Heart left ventricle (tissue), 16 donors: ENCODE measurements at regions not wholly inside any gene's neighbourhood (a gene's known extent, or its start where the extent isn't known, plus 50 kb on each side); places are given as distances from the start of the nearest gene placed in this dataset.

Experiments
- ATAC-seq, 4 donors: fragments of 200-7000 bp; cut with Tn5 transposase; one replicate each; pipeline ENCODE4 v1.9.1; 2020 to 2022; ENCODE audit warnings: moderate library complexity in 4 of 4, mild to moderate bottlenecking in 3 of 4, moderate number of reproducible peaks in 1 of 4
- DNase-seq, 5 donors: peaks; one replicate each; pipeline ENCODE4 v3.0.0-alpha.2; 2020
- H3K27ac ChIP-seq, 12 donors: fragments of 200-600 bp; sonication (generic) in 4 of 12; one replicate each; pipeline versions ENCODE4 v1.5.0 to v1.8.0; 2016 to 2022; ENCODE audit warnings: mild to moderate bottlenecking in 2 of 12
- H3K27me3 ChIP-seq, 9 donors: fragments of 200-600 bp; sonication (generic) in 2 of 9; one replicate each; pipeline versions ENCODE4 v1.5.1 to v1.8.0; 2016 to 2022; ENCODE audit warnings: mild to moderate bottlenecking in 3 of 9
- H3K36me3 ChIP-seq, 9 donors: fragments of 200-600 bp; sonication (generic) in 2 of 9; one replicate each; pipeline versions ENCODE4 v1.5.0 to v1.8.0; 2018 to 2022; ENCODE audit warnings: mild to moderate bottlenecking in 2 of 9
- H3K4me1 ChIP-seq, 12 donors: fragments of 200-600 bp; sonication (generic) in 4 of 12; one replicate each; pipeline versions ENCODE4 v1.5.0 to v1.8.0; 2016 to 2022; ENCODE audit warnings: mild to moderate bottlenecking in 3 of 12
- H3K4me3 ChIP-seq, 12 donors: fragments of 200-600 bp; sonication (generic) in 4 of 12; one replicate each; pipeline versions ENCODE4 v1.5.0 to v1.8.0; 2017 to 2022; ENCODE audit warnings: mild to moderate bottlenecking in 9 of 12, moderate library complexity in 4 of 12
- H3K9me3 ChIP-seq, 12 donors: fragments of 200-600 bp; sonication (generic) in 4 of 12; one replicate each; pipeline versions ENCODE4 v1.5.0 to v1.8.0; 2016 to 2022; ENCODE audit warnings: mild to moderate bottlenecking in 1 of 12
- CTCF ChIP-seq, 12 donors: fragments of 200-600 bp; sonication (generic) in 4 of 12; IDR thresholded peaks; one replicate each; pipeline versions ENCODE4 v1.5.0 to v1.8.0; 2018 to 2022; ENCODE audit warnings: antibody characterized with exemption in 12 of 12, mild to moderate bottlenecking in 5 of 12
- POLR2A ChIP-seq, 2 donors: fragments of 450-650 bp; IDR thresholded peaks; one replicate each; pipeline ENCODE4 v1.6.1; 2017; ENCODE audit warnings: antibody characterized with exemption in 2 of 2, mild to moderate bottlenecking in 2 of 2, moderate library complexity in 2 of 2
- WGBS, 4 donors: extraction: QIAGEN DNeasy Blood & Tissue Kit in 2 of 4; methylation state at CpG; one replicate each; pipeline versions ENCODE4 v1.1.5 to v1.1.7; 2013 to 2018; 5-methylcytosine and 5-hydroxymethylcytosine counted together
- intact Hi-C, 10 donors: fragments of 100-400 bp; cut with DNase I; formaldehyde crosslinking; loops; one replicate each; pipeline versions ENCODE4 v1.11.1 to v1.14.2; 2022
- donor health status: ischemic (EF 13 %, LVEDD 7.1; RV severe dilation, severe dysfunction).
- donor health status: healthy with polysubstance abuse.
- donor health status: DM: no; HTN: yes; CAD: no.
- donor health status: DM: no; HTN: no; CAD: no.
- donor health status: ischemic (EF 25% LVEDD 6.9; RV normal size, moderate dysfunction).
- donor health status: ischemic (EF 25% LVEDD 5.7; RV mildly dilated, moderate dysfunction).
- donor health status: healthy.
- donor health status: DM: yes; HTN: yes; CAD: no.
- donor health status: ischemic (EF 35%, LVEDD 5.7; RV mildly dilated, moderate dysfunction).
- donor health status: nonischemic (EF 11% LVEDD 7.7; RV severe dilation, severe dysfunction).
- donor health status: DM: yes; HTN: yes; CAD: no.
- donor health status: PGD.
- donor health status: ischemic (EF 29% LVEDD 5.4; RV normal size, mild dysfunction).
- donor health status: nonischemic (EF 23%, LVEDD 6.1; RV moderate dilation, normal function).

- DNase-seq (no peak), ATAC-seq (no peak)
- intact Hi-C loops = no loop called here
- no peak for TF ChIP-seq CTCF (IDR thresholded peaks at IDR 0.05)
- no peak for TF ChIP-seq POLR2A (IDR thresholded peaks at IDR 0.05)
- no peak overlapping the region for H3K27ac ChIP-seq
- H3K4me1 ChIP-seq = no peaks in the 10 kb centered on the region
- 77 to 78% methylated on average over 6 of the region's 6 CpGs; no CpG with 5 or more reads in 2 of the 4 donors for WGBS, 4 donors
- no peaks in the 10 kb centered on the region for H3K9me3 ChIP-seq
- H3K36me3 ChIP-seq = no peaks in the 10 kb centered on the region
- H3K27me3 ChIP-seq = no peaks in the 10 kb centered on the region
- no peak overlapping the region for H3K4me3 ChIP-seq
These were observed 328.5 kb upstream of the AMELY start for GRCh38 chrY:7240101-7240500.

GRCh38 chrY:7211971-7212370, 300.4 kb upstream of the AMELY start:
- H3K4me1 ChIP-seq = no peaks in the 10 kb centered on the region
- H3K27me3 ChIP-seq = no peaks in the 10 kb centered on the region
- no peaks in the 10 kb centered on the region for H3K9me3 ChIP-seq
- H3K36me3 ChIP-seq = no peaks in the 10 kb centered on the region
- no peak overlapping the region for H3K4me3 ChIP-seq
- TF ChIP-seq POLR2A (IDR thresholded peaks at IDR 0.05) = no peak
- TF ChIP-seq CTCF (IDR thresholded peaks at IDR 0.05) = no peak
- WGBS, 4 donors = 78 to 79% methylated on average over 5 of the region's 5 CpGs; no CpG with 5 or more reads in 2 of the 4 donors
- no peak overlapping the region for H3K27ac ChIP-seq
- ATAC-seq = no peak
- intact Hi-C loops = no loop called here
- no peak for DNase-seq

GRCh38 chrY:7204456-7204855, 292.9 kb upstream of the AMELY start:
- WGBS, 4 donors = 20 to 22% methylated on average over 4 of the region's 4 CpGs; no CpG with 5 or more reads in 2 of the 4 donors
- Histone ChIP-seq H3K9me3 (no peaks in the 10 kb centered on the region), H3K27ac (no peak overlapping the region), H3K27me3 (no peaks in the 10 kb centered on the region), H3K4me1 (no peaks in the 10 kb centered on the region), H3K36me3 (no peaks in the 10 kb centered on the region), H3K4me3 (no peak overlapping the region)
- intact Hi-C loops = no loop called here
- no peak for TF ChIP-seq CTCF (IDR thresholded peaks at IDR 0.05)
- no peak for TF ChIP-seq POLR2A (IDR thresholded peaks at IDR 0.05)
- ATAC-seq (no peak), DNase-seq (no peak)

GRCh38 chrY:7182591-7182990, 271.0 kb upstream of the AMELY start:
- no peaks in the 10 kb centered on the region for H3K36me3 ChIP-seq
- intact Hi-C loops = no loop called here
- no peak overlapping the region for H3K27ac ChIP-seq
- H3K27me3 ChIP-seq = no peaks in the 10 kb centered on the region
- no peak for TF ChIP-seq POLR2A (IDR thresholded peaks at IDR 0.05)
- no peak for TF ChIP-seq CTCF (IDR thresholded peaks at IDR 0.05)
- no peaks in the 10 kb centered on the region for H3K4me1 ChIP-seq
- ATAC-seq (no peak), DNase-seq (no peak)
- H3K9me3 ChIP-seq = peaks cover 0 to 16% (median 0%) of the 10 kb centered on the region in 12 donors
- H3K4me3 ChIP-seq = no peak overlapping the region
